ENCODE measurements at regions not wholly inside any gene's neighbourhood (a gene's known extent, or its start where the extent isn't known, plus 50 kb on each side); places are given as distances from the start of the nearest gene placed in this dataset.

GRCh38 chrX:25166145-25166544, 150.4 kb upstream of the ARX start (continued):
- TF ChIP-seq, protein P1, sequence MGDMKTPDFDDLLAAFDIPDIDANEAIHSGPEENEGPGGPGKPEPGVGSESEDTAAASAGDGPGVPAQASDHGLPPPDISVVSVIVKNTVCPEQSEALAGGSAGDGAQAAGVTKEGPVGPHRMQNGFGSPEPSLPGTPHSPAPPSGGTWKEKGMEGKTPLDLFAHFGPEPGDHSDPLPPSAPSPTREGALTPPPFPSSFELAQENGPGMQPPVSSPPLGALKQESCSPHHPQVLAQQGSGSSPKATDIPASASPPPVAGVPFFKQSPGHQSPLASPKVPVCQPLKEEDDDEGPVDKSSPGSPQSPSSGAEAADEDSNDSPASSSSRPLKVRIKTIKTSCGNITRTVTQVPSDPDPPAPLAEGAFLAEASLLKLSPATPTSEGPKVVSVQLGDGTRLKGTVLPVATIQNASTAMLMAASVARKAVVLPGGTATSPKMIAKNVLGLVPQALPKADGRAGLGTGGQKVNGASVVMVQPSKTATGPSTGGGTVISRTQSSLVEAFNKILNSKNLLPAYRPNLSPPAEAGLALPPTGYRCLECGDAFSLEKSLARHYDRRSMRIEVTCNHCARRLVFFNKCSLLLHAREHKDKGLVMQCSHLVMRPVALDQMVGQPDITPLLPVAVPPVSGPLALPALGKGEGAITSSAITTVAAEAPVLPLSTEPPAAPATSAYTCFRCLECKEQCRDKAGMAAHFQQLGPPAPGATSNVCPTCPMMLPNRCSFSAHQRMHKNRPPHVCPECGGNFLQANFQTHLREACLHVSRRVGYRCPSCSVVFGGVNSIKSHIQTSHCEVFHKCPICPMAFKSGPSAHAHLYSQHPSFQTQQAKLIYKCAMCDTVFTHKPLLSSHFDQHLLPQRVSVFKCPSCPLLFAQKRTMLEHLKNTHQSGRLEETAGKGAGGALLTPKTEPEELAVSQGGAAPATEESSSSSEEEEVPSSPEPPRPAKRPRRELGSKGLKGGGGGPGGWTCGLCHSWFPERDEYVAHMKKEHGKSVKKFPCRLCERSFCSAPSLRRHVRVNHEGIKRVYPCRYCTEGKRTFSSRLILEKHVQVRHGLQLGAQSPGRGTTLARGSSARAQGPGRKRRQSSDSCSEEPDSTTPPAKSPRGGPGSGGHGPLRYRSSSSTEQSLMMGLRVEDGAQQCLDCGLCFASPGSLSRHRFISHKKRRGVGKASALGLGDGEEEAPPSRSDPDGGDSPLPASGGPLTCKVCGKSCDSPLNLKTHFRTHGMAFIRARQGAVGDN (IDR thresholded peaks at IDR 0.05): no peak
- no peak for TF ChIP-seq ZBTB40 (IDR thresholded peaks at IDR 0.05; ENCODE audit: borderline replicate concordance)
- no peak for TF ChIP-seq CTCF (IDR thresholded peaks at IDR 0.05 in 2 of 3, conservative IDR thresholded peaks at IDR 0.05 in 1 of 3; ENCODE audit: control insufficient read depth in 2 of 3, extremely low read depth in 1 of 3, insufficient read depth in 1 of 3, low read depth in 3 of 3, low read length in 3 of 3)
- TF ChIP-seq, protein P2, sequence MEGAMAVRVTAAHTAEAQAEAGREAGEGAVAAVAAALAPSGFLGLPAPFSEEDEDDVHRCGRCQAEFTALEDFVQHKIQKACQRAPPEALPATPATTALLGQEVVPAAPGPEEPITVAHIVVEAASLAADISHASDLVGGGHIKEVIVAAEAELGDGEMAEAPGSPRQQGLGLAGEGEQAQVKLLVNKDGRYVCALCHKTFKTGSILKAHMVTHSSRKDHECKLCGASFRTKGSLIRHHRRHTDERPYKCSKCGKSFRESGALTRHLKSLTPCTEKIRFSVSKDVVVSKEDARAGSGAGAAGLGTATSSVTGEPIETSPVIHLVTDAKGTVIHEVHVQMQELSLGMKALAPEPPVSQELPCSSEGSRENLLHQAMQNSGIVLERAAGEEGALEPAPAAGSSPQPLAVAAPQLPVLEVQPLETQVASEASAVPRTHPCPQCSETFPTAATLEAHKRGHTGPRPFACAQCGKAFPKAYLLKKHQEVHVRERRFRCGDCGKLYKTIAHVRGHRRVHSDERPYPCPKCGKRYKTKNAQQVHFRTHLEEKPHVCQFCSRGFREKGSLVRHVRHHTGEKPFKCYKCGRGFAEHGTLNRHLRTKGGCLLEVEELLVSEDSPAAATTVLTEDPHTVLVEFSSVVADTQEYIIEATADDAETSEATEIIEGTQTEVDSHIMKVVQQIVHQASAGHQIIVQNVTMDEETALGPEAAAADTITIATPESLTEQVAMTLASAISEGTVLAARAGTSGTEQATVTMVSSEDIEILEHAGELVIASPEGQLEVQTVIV (IDR thresholded peaks at IDR 0.05; ENCODE audit: borderline replicate concordance, partially characterized antibody): no peak
- no peak for TF ChIP-seq RELB (IDR thresholded peaks at IDR 0.05; ENCODE audit: low read depth)
